IMR-90 (cell line): ENCODE measurements at regions not wholly inside any gene's neighbourhood (a gene's known extent, or its start where the extent isn't known, plus 50 kb on each side); places are given as distances from the start of the nearest gene placed in this dataset.

Experiments used
- ATAC-seq: fragments of 200-7000 bp; cut with Tn5 transposase; 2 replicates; pipeline ENCODE4 v1.9.1; 2020; ENCODE audit warnings: low read depth, mild to moderate bottlenecking, moderate library complexity
- BruUV-seq: library from RNA; stranded (reverse); fragments of 400-500 nt; replicated peaks from 2 replicates; lab custom pipeline; 2021; lab: Mats Ljungman, UMichigan
- CTCF ChIA-PET: fragments of 300-600 bp; formaldehyde crosslinking; extraction: SDS; loops from one replicate; lab custom pipeline; 2021; ENCODE audit warnings: antibody characterized with exemption; lab: Yijun Ruan, JAX
- POLR2A ChIA-PET: fragments of 300-600 bp; sonication (Branson Sonifier 250); formaldehyde crosslinking; loops from one replicate; lab custom pipeline; 2022; ENCODE audit warnings: antibody characterized with exemption; ENCODE audit not compliant: unreplicated experiment; lab: Charles Lee
- DNase-seq: peaks from one replicate; pipeline ENCODE4 v3.0.0; 2013
- H2AFZ ChIP-seq: replicated peaks from 2 replicates; pipeline ENCODE3; 2013; ENCODE audit warnings: low read length, mild to moderate bottlenecking; ENCODE audit not compliant: poor library complexity
- H2AK5ac ChIP-seq: 2 replicates; pipeline ENCODE4 v1.6.1; 2013; ENCODE audit warnings: low read depth, low read length, inconsistent platforms
- H2AK9ac ChIP-seq: replicated peaks from 2 replicates; pipeline ENCODE3; 2013; ENCODE audit warnings: mild to moderate bottlenecking, low read depth, low read length, moderate library complexity; ENCODE audit not compliant: poor library complexity
- H2BK120ac ChIP-seq: 2 replicates; pipeline ENCODE4 v1.6.1; 2013; ENCODE audit warnings: low read depth, low read length, inconsistent platforms
- H2BK15ac ChIP-seq: 3 replicates; pipeline ENCODE4 v1.6.1; 2013; ENCODE audit warnings: low read depth, low read length, inconsistent platforms
- H2BK20ac ChIP-seq: 2 replicates; pipeline ENCODE4 v1.6.1; 2013; ENCODE audit warnings: low read depth, mild to moderate bottlenecking, inconsistent platforms, low read length, moderate library complexity
- H2BK5ac ChIP-seq: 2 replicates; pipeline ENCODE4 v1.6.1; 2013; ENCODE audit warnings: mild to moderate bottlenecking, low read depth, low read length, inconsistent platforms; ENCODE audit not compliant: poor library complexity, severe bottlenecking
- H3K14ac ChIP-seq: replicated peaks from 2 replicates; pipeline ENCODE4 v1.6.1; 2013; ENCODE audit warnings: low read depth, low read length, inconsistent platforms
- H3K18ac ChIP-seq: 2 replicates; pipeline ENCODE4 v1.6.1; 2013; ENCODE audit warnings: low read depth, low read length, control low read depth
- H3K23ac ChIP-seq: 2 replicates; pipeline ENCODE4 v1.6.1; 2013; ENCODE audit warnings: low read depth, low read length, inconsistent platforms
- H3K27ac ChIP-seq: 2 replicates; pipeline ENCODE4 v1.5.1; 2013; ENCODE audit warnings: mild to moderate bottlenecking, control low read depth, low read length; ENCODE audit not compliant: insufficient read depth
- H3K27me3 ChIP-seq: 2 replicates; pipeline ENCODE4 v1.6.1; 2013; ENCODE audit warnings: low read length; ENCODE audit not compliant: control insufficient read depth, insufficient read depth
- H3K36me3 ChIP-seq: 2 replicates; pipeline ENCODE4 v1.6.1; 2013; ENCODE audit warnings: low read length, mixed read lengths; ENCODE audit not compliant: control insufficient read depth, insufficient read depth
- H3K4ac ChIP-seq: 2 replicates; pipeline ENCODE4 v1.6.1; 2013; ENCODE audit warnings: low read depth, low read length, inconsistent platforms
- H3K4me1 ChIP-seq: 2 replicates; pipeline ENCODE4 v1.6.1; 2013; ENCODE audit warnings: low read length, mixed read lengths; ENCODE audit not compliant: control insufficient read depth, insufficient read depth
- H3K4me2 ChIP-seq: 2 replicates; pipeline ENCODE4 v1.6.1; 2013; ENCODE audit warnings: low read depth, mild to moderate bottlenecking, control low read depth, low read length, moderate library complexity
- H3K4me3 ChIP-seq: 2 replicates; pipeline ENCODE4 v1.5.1; 2013; ENCODE audit warnings: low read depth, mild to moderate bottlenecking, control low read depth, low read length, moderate library complexity; ENCODE audit not compliant: insufficient read depth
- H3K56ac ChIP-seq: 2 replicates; pipeline ENCODE4 v1.6.1; 2013; ENCODE audit warnings: low read length, inconsistent platforms; ENCODE audit not compliant: insufficient read depth; ENCODE audit errors: extremely low read depth
- H3K79me1 ChIP-seq, 2 experiments: 2 replicates each; pipeline ENCODE4 v1.6.1; 2013; ENCODE audit warnings: low read length in 2 of 2, inconsistent platforms in 1 of 2, low read depth in 1 of 2
- H3K9ac ChIP-seq: 2 replicates; pipeline ENCODE4 v1.6.1; 2013; ENCODE audit warnings: low read depth, low read length, control low read depth
- H3K9me1 ChIP-seq: 2 replicates; pipeline ENCODE4 v1.6.1; 2013; ENCODE audit warnings: low read length, inconsistent platforms; ENCODE audit not compliant: insufficient read depth
- H3K9me3 ChIP-seq: 2 replicates; pipeline ENCODE4 v1.6.1; 2013; ENCODE audit warnings: low read length; ENCODE audit not compliant: control insufficient read depth, insufficient read depth
- H4K20me1 ChIP-seq: 2 replicates; pipeline ENCODE4 v1.6.1; 2013; ENCODE audit warnings: low read length, inconsistent platforms; ENCODE audit not compliant: insufficient read depth
- H4K5ac ChIP-seq: 2 replicates; pipeline ENCODE4 v1.6.1; 2013; ENCODE audit warnings: mild to moderate bottlenecking, low read depth, low read length, control low read depth
- H4K8ac ChIP-seq, 2 experiments: 2 replicates each; pipeline ENCODE4 v1.6.1; 2013; ENCODE audit warnings: low read depth in 2 of 2, low read length in 2 of 2, control low read depth in 1 of 2, inconsistent platforms in 1 of 2
- H4K91ac ChIP-seq: 2 replicates; pipeline ENCODE4 v1.6.1; 2013; ENCODE audit warnings: low read depth, low read length, inconsistent platforms; ENCODE audit not compliant: insufficient read depth
- BHLHE40 ChIP-seq: fragments of 150-350 bp; IDR thresholded peaks from 2 replicates; pipeline ENCODE4 v1.6.1; 2016; ENCODE audit warnings: mild to moderate bottlenecking, low read depth, low read length
- CEBPB ChIP-seq: IDR thresholded peaks from 2 replicates; pipeline ENCODE4 v1.6.1; 2012; ENCODE audit warnings: low read depth, low read length, improper control_type of control experiment
- CHD1 ChIP-seq: IDR thresholded peaks from 2 replicates; pipeline ENCODE4 v1.6.1; 2012; ENCODE audit warnings: low read depth, low read length, improper control_type of control experiment
- MAFK ChIP-seq: IDR thresholded peaks from 2 replicates; pipeline ENCODE4 v1.6.1; 2012; ENCODE audit warnings: low read depth, low read length, improper control_type of control experiment
- MAZ ChIP-seq: IDR thresholded peaks from 2 replicates; pipeline ENCODE4 v1.6.1; 2012; ENCODE audit warnings: low read depth, mild to moderate bottlenecking, low read length, improper control_type of control experiment, moderate library complexity, borderline replicate concordance
- MXI1 ChIP-seq: IDR thresholded peaks from 2 replicates; pipeline ENCODE4 v1.6.1; 2012; ENCODE audit warnings: low read depth, mild to moderate bottlenecking, low read length, moderate library complexity, borderline replicate concordance
- POLR2A ChIP-seq: IDR thresholded peaks from 2 replicates; pipeline ENCODE4 v1.6.1; 2012; ENCODE audit warnings: mild to moderate bottlenecking, low read depth, low read length
- RAD21 ChIP-seq: IDR thresholded peaks from 2 replicates; pipeline ENCODE4 v1.6.1; 2012; ENCODE audit warnings: low read length, improper control_type of control experiment
- RCOR1 ChIP-seq: IDR thresholded peaks from 2 replicates; pipeline ENCODE4 v1.6.1; 2012; ENCODE audit warnings: mild to moderate bottlenecking, low read length, improper control_type of control experiment; ENCODE audit not compliant: insufficient replicate concordance
- RFX5 ChIP-seq: IDR thresholded peaks from 2 replicates; pipeline ENCODE4 v1.8.0; 2012; ENCODE audit warnings: low read depth, mild to moderate bottlenecking, low read length, moderate library complexity
- SMC3 ChIP-seq: fragments of 150-350 bp; IDR thresholded peaks from 2 replicates; pipeline ENCODE4 v1.6.1; 2016; ENCODE audit warnings: low read depth, mild to moderate bottlenecking, antibody characterized with exemption, low read length, moderate library complexity
- WGBS, 2 experiments: methylation state at CpG; one replicate each; pipeline versions ENCODE4 v1.1.5 to v1.1.7; 2013; ENCODE audit warnings: missing lambda C conversion rate in 2 of 2; ENCODE audit not compliant: insufficient read length in 1 of 2; ENCODE audit errors: extremely low coverage in 2 of 2; 5-methylcytosine and 5-hydroxymethylcytosine counted together
- dilution Hi-C: fragments of 300-500 bp; cut with HindIII; formaldehyde crosslinking; loops from one replicate; pipeline ENCODE4 v1.14.3; 2018; ENCODE audit warnings: low sequenced_read_pairs; ENCODE audit not compliant: unreplicated experiment
- in situ Hi-C: fragments of 300-500 bp; cut with MboI; formaldehyde crosslinking; loops from 3 replicates; pipeline ENCODE4 v1.14.3; 2019; ENCODE audit warnings: low sequenced_read_pairs, inconsistent platforms, mixed read lengths
- intact Hi-C: fragments of 100-400 bp; cut with micrococcal nuclease; formaldehyde crosslinking; loops from 2 replicates; pipeline ENCODE4 v1.10.0; 2022
- TF ChIP-seq, protein P1 (sequence below): fragments of 150-350 bp; IDR thresholded peaks from 2 replicates; pipeline ENCODE4 v1.6.1; 2017; ENCODE audit warnings: mild to moderate bottlenecking, antibody characterized with exemption, low read length, low read depth
- TF ChIP-seq, protein P2 (sequence below): conservative IDR thresholded peaks from 2 replicates; pipeline ENCODE4 v1.5.1; 2012; ENCODE audit warnings: mild to moderate bottlenecking, low read depth, low read length, improper control_type of control experiment
- TF ChIP-seq, protein P3 (sequence below): fragments of 150-350 bp; IDR thresholded peaks from 2 replicates; pipeline ENCODE4 v1.6.1; 2016; ENCODE audit warnings: low read depth, mild to moderate bottlenecking, low read length, moderate library complexity, borderline replicate concordance

DNA sequence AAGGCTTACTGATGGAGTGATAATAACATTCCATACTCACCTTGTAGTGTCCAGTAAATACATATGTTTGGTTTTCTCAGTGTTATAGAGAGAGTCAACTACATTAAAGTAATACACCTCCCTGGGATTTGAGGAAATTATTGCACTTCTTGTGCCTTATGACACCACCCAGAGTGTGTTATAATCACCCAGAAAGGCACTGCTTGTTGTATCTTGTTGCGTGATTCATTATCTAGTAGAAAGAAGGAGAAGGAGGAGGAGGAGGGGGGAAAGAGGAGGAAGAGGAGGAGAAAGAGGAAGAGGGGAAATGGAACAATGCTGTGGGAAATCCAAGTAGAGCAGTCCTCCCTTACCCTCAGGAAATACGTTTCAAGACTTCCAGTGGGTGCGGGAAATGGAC, 661.8 kb upstream of the WWC1 start:
- ATAC-seq (no peak), DNase-seq (no peak)
- in situ Hi-C loops, result no loop called here
- Histone ChIP-seq H3K4me1 (peaks cover 3% of the 10 kb centered on the region; the same call in 1 of the 2 replicates), H4K91ac (no peak overlapping the region), H3K9me1 (no peaks in the 10 kb centered on the region), H2BK20ac (no peak overlapping the region), H2BK5ac (no peak overlapping the region), H3K56ac (no peak overlapping the region), H4K5ac (no peak overlapping the region), H2BK15ac (no peak overlapping the region), H3K36me3 (no peaks in the 10 kb centered on the region), H3K4me3 (no peak overlapping the region), H2AK9ac (no peak overlapping the region), H2BK120ac (no peak overlapping the region), H3K14ac (no peak overlapping the region), H3K9ac (no peak overlapping the region), H3K23ac (no peak overlapping the region), H3K27me3 (no peaks in the 10 kb centered on the region), H3K18ac (no peak overlapping the region), H2AFZ (no peak overlapping the region), H3K27ac (no peak overlapping the region), H2AK5ac (no peak overlapping the region), H3K79me1 (no peaks in the 10 kb centered on the region), H3K4me2 (no peak overlapping the region), H4K20me1 (no peaks in the 10 kb centered on the region), H3K4ac (no peak overlapping the region), H3K9me3 (no peaks in the 10 kb centered on the region), H4K8ac (no peak overlapping the region)
- BruUV-seq, result no TSS peak
- intact Hi-C loops, result loop anchor here (5.0 kb wide), 1 partner anchor 88 kb away; no protein-coding TSS in a partner anchor
- dilution Hi-C loops, result no loop called here
- ChIA-PET POLR2A (no interaction called here), CTCF (no interaction called here)
- WGBS, 2 experiments, result no CpG with 5 or more reads among the region's 3 CpGs
- no peak for TF ChIP-seq RAD21
- TF ChIP-seq BHLHE40, result no peak
- TF ChIP-seq CEBPB, result no peak
- TF ChIP-seq MAFK, result no peak
- TF ChIP-seq SMC3, result no peak
- TF ChIP-seq, protein P1, sequence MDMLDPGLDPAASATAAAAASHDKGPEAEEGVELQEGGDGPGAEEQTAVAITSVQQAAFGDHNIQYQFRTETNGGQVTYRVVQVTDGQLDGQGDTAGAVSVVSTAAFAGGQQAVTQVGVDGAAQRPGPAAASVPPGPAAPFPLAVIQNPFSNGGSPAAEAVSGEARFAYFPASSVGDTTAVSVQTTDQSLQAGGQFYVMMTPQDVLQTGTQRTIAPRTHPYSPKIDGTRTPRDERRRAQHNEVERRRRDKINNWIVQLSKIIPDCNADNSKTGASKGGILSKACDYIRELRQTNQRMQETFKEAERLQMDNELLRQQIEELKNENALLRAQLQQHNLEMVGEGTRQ, result no peak
- no peak for TF ChIP-seq POLR2A
- no peak for TF ChIP-seq RFX5
- TF ChIP-seq, protein P2, sequence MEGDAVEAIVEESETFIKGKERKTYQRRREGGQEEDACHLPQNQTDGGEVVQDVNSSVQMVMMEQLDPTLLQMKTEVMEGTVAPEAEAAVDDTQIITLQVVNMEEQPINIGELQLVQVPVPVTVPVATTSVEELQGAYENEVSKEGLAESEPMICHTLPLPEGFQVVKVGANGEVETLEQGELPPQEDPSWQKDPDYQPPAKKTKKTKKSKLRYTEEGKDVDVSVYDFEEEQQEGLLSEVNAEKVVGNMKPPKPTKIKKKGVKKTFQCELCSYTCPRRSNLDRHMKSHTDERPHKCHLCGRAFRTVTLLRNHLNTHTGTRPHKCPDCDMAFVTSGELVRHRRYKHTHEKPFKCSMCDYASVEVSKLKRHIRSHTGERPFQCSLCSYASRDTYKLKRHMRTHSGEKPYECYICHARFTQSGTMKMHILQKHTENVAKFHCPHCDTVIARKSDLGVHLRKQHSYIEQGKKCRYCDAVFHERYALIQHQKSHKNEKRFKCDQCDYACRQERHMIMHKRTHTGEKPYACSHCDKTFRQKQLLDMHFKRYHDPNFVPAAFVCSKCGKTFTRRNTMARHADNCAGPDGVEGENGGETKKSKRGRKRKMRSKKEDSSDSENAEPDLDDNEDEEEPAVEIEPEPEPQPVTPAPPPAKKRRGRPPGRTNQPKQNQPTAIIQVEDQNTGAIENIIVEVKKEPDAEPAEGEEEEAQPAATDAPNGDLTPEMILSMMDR, result no peak
- TF ChIP-seq, protein P3, sequence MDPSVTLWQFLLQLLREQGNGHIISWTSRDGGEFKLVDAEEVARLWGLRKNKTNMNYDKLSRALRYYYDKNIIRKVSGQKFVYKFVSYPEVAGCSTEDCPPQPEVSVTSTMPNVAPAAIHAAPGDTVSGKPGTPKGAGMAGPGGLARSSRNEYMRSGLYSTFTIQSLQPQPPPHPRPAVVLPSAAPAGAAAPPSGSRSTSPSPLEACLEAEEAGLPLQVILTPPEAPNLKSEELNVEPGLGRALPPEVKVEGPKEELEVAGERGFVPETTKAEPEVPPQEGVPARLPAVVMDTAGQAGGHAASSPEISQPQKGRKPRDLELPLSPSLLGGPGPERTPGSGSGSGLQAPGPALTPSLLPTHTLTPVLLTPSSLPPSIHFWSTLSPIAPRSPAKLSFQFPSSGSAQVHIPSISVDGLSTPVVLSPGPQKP, result no peak
- TF ChIP-seq MAZ, result no peak
- no peak for TF ChIP-seq MXI1
- TF ChIP-seq CHD1, result no peak
- TF ChIP-seq RCOR1, result no peak
